Common myeloid progenitor, CD34-positive (primary cell): ENCODE measurements at regions not wholly inside any gene's neighbourhood (a gene's known extent, or its start where the extent isn't known, plus 50 kb on each side); places are given as distances from the start of the nearest gene placed in this dataset.
"Not testable (repeated sequence)": the region's sequence is repeated elsewhere in the genome, so short reads cannot be mapped to it uniquely, and the experiment has no call there.

ENCODE experiments used
- CTCF ChIA-PET: fragments of 350-600 bp; sonication (Branson Sonifier 250); formaldehyde crosslinking; loops from one replicate; lab custom pipeline; 2021; ENCODE audit warnings: antibody characterized with exemption; lab: Charles Lee
- POLR2A ChIA-PET: fragments of 350-600 bp; sonication (Branson Sonifier 250); formaldehyde crosslinking; loops from one replicate; lab custom pipeline; 2021; ENCODE audit warnings: antibody characterized with exemption; lab: Charles Lee
- DNase-seq, 3 donors: peaks; one replicate each; pipeline versions ENCODE4 v3.0.0 to v3.0.0-alpha.2; 2013
- H3K27ac ChIP-seq, 2 experiments: 1 replicate in 1 of 2; 2 replicates in 1 of 2; pipeline ENCODE4 v1.7.0; 2013; ENCODE audit warnings: inconsistent platforms in 2 of 2, low read length in 2 of 2, mild to moderate bottlenecking in 2 of 2, low read depth in 1 of 2, moderate library complexity in 1 of 2; ENCODE audit not compliant: severe bottlenecking in 2 of 2, insufficient read depth in 1 of 2, poor library complexity in 1 of 2
- H3K27me3 ChIP-seq, 5 experiments: replicated peaks in 2 of 5; 1 replicate in 3 of 5; 2 replicates in 2 of 5; pipeline versions ENCODE4 v1.6.1 to v1.7.0; 2013; ENCODE audit warnings: low read length in 4 of 5, mild to moderate bottlenecking in 2 of 5, moderate library complexity in 2 of 5, inconsistent platforms in 1 of 5; ENCODE audit not compliant: insufficient read depth in 5 of 5, control insufficient read depth in 4 of 5
- H3K36me3 ChIP-seq, 4 experiments: 1 replicate in 2 of 4; 2 replicates in 2 of 4; pipeline versions ENCODE4 v1.6.1 to v1.7.0; 2013; ENCODE audit warnings: low read length in 3 of 4, control low read depth in 1 of 4, mild to moderate bottlenecking in 1 of 4; ENCODE audit not compliant: control insufficient read depth in 4 of 4, insufficient read depth in 4 of 4
- H3K4me1 ChIP-seq, 4 experiments: 1 replicate in 3 of 4; 2 replicates in 1 of 4; pipeline versions ENCODE4 v1.6.1 to v1.7.1; 2013; ENCODE audit warnings: low read length in 3 of 4, mild to moderate bottlenecking in 3 of 4, control low read depth in 1 of 4, inconsistent platforms in 1 of 4, moderate library complexity in 1 of 4; ENCODE audit not compliant: control insufficient read depth in 4 of 4, insufficient read depth in 4 of 4; ENCODE audit errors: control extremely low read depth in 1 of 4
- H3K4me3 ChIP-seq, 7 experiments: 1 replicate in 4 of 7; 2 replicates in 3 of 7; pipeline versions ENCODE4 v1.5.1 to v1.7.0; 2013; ENCODE audit warnings: mild to moderate bottlenecking in 7 of 7, low read length in 6 of 7, moderate library complexity in 6 of 7, inconsistent platforms in 2 of 7, low read depth in 2 of 7, control low read depth in 1 of 7; ENCODE audit not compliant: insufficient read depth in 4 of 7, control insufficient read depth in 1 of 7; ENCODE audit errors: extremely low read depth in 1 of 7
- H3K9me3 ChIP-seq, 5 experiments: 1 replicate in 4 of 5; 2 replicates in 1 of 5; pipeline versions ENCODE4 v1.6.1 to v1.7.1; 2013; ENCODE audit warnings: low read length in 4 of 5, mild to moderate bottlenecking in 2 of 5, inconsistent platforms in 1 of 5, low read depth in 1 of 5, moderate library complexity in 1 of 5; ENCODE audit not compliant: control insufficient read depth in 4 of 5, insufficient read depth in 2 of 5; ENCODE audit errors: control extremely low read depth in 1 of 5
- WGBS: methylation state at CpG from one replicate; pipeline ENCODE4 v1.1.5; 2013; ENCODE audit not compliant: insufficient coverage; 5-methylcytosine and 5-hydroxymethylcytosine counted together

DNA sequence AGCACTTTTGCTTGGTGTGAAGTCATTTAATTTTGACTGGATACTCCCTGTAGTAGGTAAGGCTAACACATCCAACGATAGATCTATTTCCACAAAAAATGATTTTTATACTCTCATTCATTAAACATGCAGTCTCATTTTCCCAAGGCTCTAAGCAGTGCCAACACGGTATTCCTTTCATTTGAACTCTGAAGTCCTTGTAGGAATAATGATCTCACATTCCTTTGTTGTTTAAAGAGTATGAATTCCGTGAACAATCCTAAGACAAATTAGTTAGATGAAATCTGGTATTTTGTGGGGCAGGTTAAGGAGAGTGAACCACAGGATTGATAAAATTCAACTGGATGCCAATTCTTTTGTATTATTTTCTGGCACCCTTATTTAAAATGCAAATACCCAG is 66.6 kb downstream of the LACC1 start:
- H3K27me3 ChIP-seq: no peaks in the 10 kb centered on the region
- H3K27ac ChIP-seq: no peak overlapping the region
- WGBS: 100% methylated on average over 1 of the region's 3 CpGs
- DNase-seq: no peak
- H3K9me3 ChIP-seq: peaks cover 0 to 6% (median 3%) of the 10 kb centered on the region in 5 experiments
- POLR2A ChIA-PET: no interaction called here
- H3K4me3 ChIP-seq: no peak overlapping the region
- CTCF ChIA-PET: no interaction called here
- H3K4me1 ChIP-seq: no peaks in the 10 kb centered on the region
- no peaks in the 10 kb centered on the region for H3K36me3 ChIP-seq

DNA sequence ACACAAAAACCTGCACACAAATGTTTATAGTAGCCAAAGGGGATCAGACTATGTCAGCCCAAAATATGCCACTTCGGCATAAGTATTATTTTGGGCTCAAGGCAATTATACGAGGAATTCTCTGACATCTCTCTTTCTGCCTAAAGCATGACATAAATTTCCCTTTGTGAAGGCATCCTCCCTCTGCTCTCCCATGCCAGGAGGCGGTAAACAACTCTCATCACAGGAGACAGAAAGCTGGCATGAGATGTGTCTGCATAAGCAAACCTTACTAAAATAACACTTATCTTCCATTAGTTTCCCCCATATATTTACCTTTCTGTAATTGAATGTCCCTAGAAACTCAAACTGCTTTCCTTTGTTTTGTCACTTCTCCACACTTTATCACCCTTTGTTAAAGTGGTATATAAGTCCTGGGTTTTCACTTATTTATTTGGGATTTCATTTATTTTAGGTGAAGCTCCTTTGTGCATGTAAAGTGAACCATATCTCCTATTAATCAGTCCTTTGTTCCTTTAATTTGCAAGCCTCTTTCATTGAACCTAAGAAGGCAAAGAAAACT is 68.3 kb downstream of the LACC1 start:
- 100% methylated on average over 2 of the region's 3 CpGs for WGBS

DNA sequence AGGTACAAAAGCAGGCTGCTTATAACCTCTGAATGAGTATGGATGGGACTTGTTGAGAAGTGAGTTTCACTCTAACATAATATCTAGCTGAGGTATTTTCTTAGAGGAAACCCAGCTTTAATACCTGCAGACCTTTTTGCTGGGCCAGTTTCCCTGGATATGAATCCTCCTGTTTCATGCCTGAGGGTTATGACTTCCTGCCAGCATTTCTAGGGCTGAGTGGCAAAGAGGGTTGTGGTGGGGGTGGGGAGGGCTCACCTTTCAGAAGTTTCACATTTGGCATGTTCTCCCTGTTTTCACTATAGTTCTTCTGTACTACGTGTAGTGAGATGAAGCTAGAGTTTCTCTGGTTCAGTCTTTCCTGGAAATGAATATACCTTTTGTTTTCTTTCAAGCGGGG is 73.7 kb downstream of the LACC1 start:
- 100% methylated on average over 2 of the region's 2 CpGs for WGBS
- CTCF ChIA-PET: no interaction called here

More for the DNA sequence above, 68.3 kb downstream of the LACC1 start:
- H3K27me3 ChIP-seq: no peaks in the 10 kb centered on the region
- H3K4me3 ChIP-seq: no peak overlapping the region
- H3K9me3 ChIP-seq: peaks cover 0 to 6% (median 3%) of the 10 kb centered on the region in 5 experiments
- no peaks in the 10 kb centered on the region for H3K4me1 ChIP-seq
- H3K36me3 ChIP-seq: no peaks in the 10 kb centered on the region
- ChIA-PET POLR2A (no interaction called here), CTCF (interaction anchor here (0.6 kb wide), 1 partner anchor 279 kb away, joined by 3 read pairs; no protein-coding TSS in a partner anchor)
- H3K27ac ChIP-seq: no peak overlapping the region
- DNase-seq: no peak

GRCh38 chr13:43956975-43957374 is 77.3 kb downstream of the LACC1 start:
- DNase-seq, POLR2A ChIA-PET, CTCF ChIA-PET, H3K4me1 ChIP-seq, H3K9me3 ChIP-seq, H3K27ac ChIP-seq, H3K36me3 ChIP-seq, H3K4me3 ChIP-seq, H3K27me3 ChIP-seq: not testable (repeated sequence)
- no CpG with 5 or more reads among the region's 1 CpG for whole genome bisulfite sequencing

More for the DNA sequence above, 73.7 kb downstream of the LACC1 start:
- DNase-seq: no peak
- H3K27me3 ChIP-seq: no peaks in the 10 kb centered on the region
- H3K4me3 ChIP-seq: no peak overlapping the region
- no peaks in the 10 kb centered on the region for H3K36me3 ChIP-seq
- H3K9me3 ChIP-seq: no peaks in the 10 kb centered on the region
- POLR2A ChIA-PET: no interaction called here
- no peak overlapping the region for H3K27ac ChIP-seq
- H3K4me1 ChIP-seq: no peaks in the 10 kb centered on the region

DNA sequence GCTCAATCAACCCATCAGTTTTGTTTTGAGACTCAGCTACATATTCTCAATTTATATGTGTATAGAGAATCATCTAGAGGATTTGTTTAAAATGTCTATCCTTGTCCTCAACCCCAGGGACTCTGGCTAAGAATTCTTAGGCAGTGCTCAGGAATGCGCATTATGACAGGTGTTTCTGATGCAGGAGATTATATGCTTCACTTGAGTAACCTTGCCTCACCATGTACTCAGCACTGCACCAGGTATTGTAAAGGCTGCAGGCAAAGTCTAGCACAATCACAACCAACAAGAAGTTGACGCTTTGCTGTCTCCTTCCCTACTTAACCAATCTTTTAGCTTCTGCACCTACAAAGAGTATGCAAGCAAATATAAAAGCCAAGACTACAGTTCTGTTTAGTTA is 79.6 kb downstream of the LACC1 start:
- CTCF ChIA-PET: no interaction called here
- no peaks in the 10 kb centered on the region for H3K4me1 ChIP-seq
- 100% methylated on average over 2 of the region's 2 CpGs for WGBS

DNA sequence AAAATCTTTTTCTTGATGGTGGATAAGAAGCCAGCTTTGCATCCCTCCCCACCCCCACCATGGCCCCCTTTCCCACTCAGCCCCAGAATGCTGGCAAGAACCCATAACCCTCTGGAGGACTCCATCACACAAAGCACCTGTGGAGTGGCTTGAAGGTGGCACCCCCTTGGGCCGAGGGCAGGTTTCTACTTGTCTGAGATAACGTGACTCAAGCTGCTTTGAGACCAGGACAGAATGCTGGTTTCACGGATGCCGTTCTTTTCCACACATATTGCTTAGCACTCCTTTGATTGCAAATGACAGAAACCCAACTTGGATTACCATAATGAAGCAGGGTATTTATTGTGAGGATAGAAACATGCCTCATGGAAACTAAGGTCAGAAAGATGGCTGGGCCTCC is 82.2 kb downstream of the LACC1 start:
- CTCF ChIA-PET: no interaction called here
- 100% methylated on average over 4 of the region's 4 CpGs for WGBS

More for the DNA sequence above, 79.6 kb downstream of the LACC1 start:
- DNase-seq: no peak
- POLR2A ChIA-PET: interaction anchor here (0.6 to 0.7 kb wide), 2 partner anchors 71 to 438 kb away, joined by 3 read pairs; no protein-coding TSS in a partner anchor
- Histone ChIP-seq H3K27ac (no peak overlapping the region), H3K4me3 (no peak overlapping the region), H3K27me3 (no peaks in the 10 kb centered on the region), H3K36me3 (no peaks in the 10 kb centered on the region), H3K9me3 (no peaks in the 10 kb centered on the region)

DNA sequence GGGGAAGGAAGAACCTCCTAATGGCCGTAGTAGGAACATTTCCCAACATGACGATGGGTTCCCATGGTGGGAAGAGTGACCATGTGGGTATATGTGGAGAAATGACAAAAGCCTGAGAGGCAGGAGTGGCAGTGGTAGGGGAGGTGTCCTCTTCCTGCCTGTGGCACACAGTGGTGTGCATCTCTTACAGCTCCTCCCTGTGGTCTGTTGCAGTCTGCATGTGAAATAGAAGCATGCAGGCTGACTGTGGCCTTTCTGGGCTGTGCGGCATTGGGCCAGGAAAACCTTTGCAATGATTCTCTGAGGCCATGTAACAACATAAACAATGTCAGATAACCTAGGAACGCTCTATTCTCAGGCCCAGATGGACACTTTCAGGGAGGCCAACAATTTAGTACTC is 84.0 kb downstream of the LACC1 start:
- Histone ChIP-seq H3K4me1 (no peaks in the 10 kb centered on the region), H3K36me3 (no peaks in the 10 kb centered on the region), H3K27ac (no peak overlapping the region), H3K4me3 (no peak overlapping the region), H3K27me3 (no peaks in the 10 kb centered on the region), H3K9me3 (peaks cover 0 to under 1% (median 0%) of the 10 kb centered on the region in 5 experiments)
- POLR2A ChIA-PET: no interaction called here
- 100% methylated on average over 3 of the region's 4 CpGs for WGBS
- no peak for DNase-seq
- CTCF ChIA-PET: no interaction called here

More for the DNA sequence above, 82.2 kb downstream of the LACC1 start:
- no peaks in the 10 kb centered on the region for H3K9me3 ChIP-seq
- H3K27ac ChIP-seq: no peak overlapping the region
- no peaks in the 10 kb centered on the region for H3K36me3 ChIP-seq
- no peak for DNase-seq
- H3K4me1 ChIP-seq: no peaks in the 10 kb centered on the region
- H3K4me3 ChIP-seq: no peak overlapping the region
- POLR2A ChIA-PET: no interaction called here
- H3K27me3 ChIP-seq: no peaks in the 10 kb centered on the region
